ENCODE measurements at regions not wholly inside any gene's neighbourhood (a gene's known extent, or its start where the extent isn't known, plus 50 kb on each side); places are given as distances from the start of the nearest gene placed in this dataset.

DNA sequence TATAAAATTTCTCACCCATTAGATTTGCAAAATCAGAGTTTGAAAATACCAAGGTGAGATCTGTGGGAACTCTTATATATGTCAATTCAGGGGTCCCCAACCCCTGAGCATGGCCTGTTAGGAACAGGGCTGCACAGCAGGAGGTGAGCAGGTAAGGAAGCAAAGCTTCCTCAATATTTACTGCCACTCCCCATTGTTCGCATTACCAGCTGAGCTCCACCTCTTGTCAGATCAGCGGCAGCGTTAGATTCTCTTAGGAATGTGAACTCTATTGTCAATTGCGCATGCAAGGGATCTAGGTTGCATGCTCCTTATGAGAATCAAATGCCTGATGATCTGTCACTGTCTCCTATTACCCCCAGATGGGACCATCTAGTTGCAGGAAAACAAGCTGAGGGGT lies 376.6 kb downstream of the LMO4 start:
- no peak for DNase-seq (ENCODE audit: low spot score in 2 of 2)
- H3K4me3 ChIP-seq (ENCODE audit: low read depth, poor library complexity, severe bottlenecking): no peak overlapping the region
- WGBS, 2 donors: 93 to 97% methylated on average over 4 of the region's 4 CpGs
- intact Hi-C loops (cut with DNase I; ENCODE audit: low total_unique reads): no loop called here
- TF ChIP-seq POLR2A (IDR thresholded peaks at IDR 0.05): no peak
- TF ChIP-seq, protein P1, sequence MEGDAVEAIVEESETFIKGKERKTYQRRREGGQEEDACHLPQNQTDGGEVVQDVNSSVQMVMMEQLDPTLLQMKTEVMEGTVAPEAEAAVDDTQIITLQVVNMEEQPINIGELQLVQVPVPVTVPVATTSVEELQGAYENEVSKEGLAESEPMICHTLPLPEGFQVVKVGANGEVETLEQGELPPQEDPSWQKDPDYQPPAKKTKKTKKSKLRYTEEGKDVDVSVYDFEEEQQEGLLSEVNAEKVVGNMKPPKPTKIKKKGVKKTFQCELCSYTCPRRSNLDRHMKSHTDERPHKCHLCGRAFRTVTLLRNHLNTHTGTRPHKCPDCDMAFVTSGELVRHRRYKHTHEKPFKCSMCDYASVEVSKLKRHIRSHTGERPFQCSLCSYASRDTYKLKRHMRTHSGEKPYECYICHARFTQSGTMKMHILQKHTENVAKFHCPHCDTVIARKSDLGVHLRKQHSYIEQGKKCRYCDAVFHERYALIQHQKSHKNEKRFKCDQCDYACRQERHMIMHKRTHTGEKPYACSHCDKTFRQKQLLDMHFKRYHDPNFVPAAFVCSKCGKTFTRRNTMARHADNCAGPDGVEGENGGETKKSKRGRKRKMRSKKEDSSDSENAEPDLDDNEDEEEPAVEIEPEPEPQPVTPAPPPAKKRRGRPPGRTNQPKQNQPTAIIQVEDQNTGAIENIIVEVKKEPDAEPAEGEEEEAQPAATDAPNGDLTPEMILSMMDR (IDR thresholded peaks at IDR 0.05): no peak

DNA sequence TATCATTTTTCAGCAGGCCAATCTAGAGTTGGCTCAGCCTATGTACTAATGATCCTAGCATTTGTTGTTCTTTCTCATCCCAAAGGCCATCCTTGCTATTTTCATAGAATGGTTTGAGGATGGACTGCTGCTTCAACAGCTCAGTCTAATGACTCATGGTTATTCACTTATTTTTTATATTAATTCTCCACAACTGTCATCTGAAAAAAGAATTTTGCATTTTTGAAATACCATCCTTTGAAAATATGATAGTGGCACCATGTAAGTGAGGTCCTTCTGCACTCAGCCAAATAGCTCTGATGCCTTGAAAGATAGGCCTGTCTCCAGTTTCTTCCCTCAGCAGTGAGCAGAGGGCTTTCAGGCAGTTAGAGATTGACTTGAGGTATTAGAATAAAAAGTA lies 377.5 kb downstream of the LMO4 start:
- H3K4me3 ChIP-seq (ENCODE audit: low read depth, poor library complexity, severe bottlenecking): no peak overlapping the region
- TF ChIP-seq POLR2A (IDR thresholded peaks at IDR 0.05): no peak
- TF ChIP-seq, protein P1 (IDR thresholded peaks at IDR 0.05): no peak
- no peak for DNase-seq (ENCODE audit: low spot score in 2 of 2)
- intact Hi-C loops (cut with DNase I; ENCODE audit: low total_unique reads): no loop called here

DNA sequence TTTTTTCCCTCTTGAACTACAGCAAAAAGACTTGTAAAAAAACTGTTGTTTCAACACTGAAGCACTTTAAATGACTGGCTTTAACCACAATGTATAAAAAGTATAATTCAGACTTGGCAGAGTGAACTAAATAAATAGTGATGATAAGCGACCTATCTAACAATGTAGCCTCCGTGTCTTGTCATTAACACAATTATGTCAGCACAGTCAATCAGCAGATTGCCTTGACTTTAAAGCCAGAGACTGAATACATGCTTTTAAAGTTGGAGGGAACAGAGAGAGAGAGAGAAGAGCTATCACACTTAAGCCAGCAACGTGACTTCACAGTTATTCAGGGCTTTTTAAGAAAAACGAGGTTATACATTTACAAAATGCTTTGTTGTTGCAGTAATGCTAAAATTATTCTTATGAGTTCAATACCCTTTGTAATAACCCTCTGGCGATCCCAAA lies 378.1 kb downstream of the LMO4 start:
- TF ChIP-seq, protein P1 (IDR thresholded peaks at IDR 0.05): no peak
- no peak for TF ChIP-seq POLR2A (IDR thresholded peaks at IDR 0.05)

DNA sequence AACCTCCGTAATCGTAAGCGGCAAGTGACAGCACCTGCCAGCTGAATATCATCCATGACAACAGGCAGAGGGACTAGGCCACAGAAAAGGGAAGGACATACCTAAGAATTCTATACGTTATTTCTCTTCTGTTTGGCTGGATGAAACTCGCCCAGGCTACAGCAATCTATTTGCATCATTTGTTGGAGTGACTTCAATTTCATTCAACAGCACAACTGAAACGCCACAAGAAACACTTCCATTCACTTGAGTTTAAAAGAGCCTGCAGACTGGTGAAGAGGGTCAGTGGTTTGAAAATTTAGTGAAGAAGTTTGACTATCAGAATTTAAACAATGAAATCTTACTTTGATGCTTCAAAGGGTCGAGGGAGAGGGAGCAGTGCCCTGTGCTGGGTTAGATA lies 378.7 kb downstream of the LMO4 start:
- no peak overlapping the region for H3K4me3 ChIP-seq (ENCODE audit: low read depth, poor library complexity, severe bottlenecking)
- DNase-seq (ENCODE audit: low spot score in 2 of 2): no peak
- 86 to 88% methylated on average over 7 of the region's 7 CpGs for WGBS, 2 donors
- TF ChIP-seq, protein P1 (IDR thresholded peaks at IDR 0.05): no peak
- no peak for TF ChIP-seq POLR2A (IDR thresholded peaks at IDR 0.05)
- intact Hi-C loops (cut with DNase I; ENCODE audit: low total_unique reads): no loop called here

More for the DNA sequence above, 378.1 kb downstream of the LMO4 start:
- no peak for DNase-seq (ENCODE audit: low spot score in 2 of 2)
- H3K4me3 ChIP-seq (ENCODE audit: low read depth, poor library complexity, severe bottlenecking): no peak overlapping the region
- intact Hi-C loops (cut with DNase I; ENCODE audit: low total_unique reads): no loop called here
- WGBS, 2 donors: 63 to 68% methylated on average over 5 of the region's 5 CpGs

DNA sequence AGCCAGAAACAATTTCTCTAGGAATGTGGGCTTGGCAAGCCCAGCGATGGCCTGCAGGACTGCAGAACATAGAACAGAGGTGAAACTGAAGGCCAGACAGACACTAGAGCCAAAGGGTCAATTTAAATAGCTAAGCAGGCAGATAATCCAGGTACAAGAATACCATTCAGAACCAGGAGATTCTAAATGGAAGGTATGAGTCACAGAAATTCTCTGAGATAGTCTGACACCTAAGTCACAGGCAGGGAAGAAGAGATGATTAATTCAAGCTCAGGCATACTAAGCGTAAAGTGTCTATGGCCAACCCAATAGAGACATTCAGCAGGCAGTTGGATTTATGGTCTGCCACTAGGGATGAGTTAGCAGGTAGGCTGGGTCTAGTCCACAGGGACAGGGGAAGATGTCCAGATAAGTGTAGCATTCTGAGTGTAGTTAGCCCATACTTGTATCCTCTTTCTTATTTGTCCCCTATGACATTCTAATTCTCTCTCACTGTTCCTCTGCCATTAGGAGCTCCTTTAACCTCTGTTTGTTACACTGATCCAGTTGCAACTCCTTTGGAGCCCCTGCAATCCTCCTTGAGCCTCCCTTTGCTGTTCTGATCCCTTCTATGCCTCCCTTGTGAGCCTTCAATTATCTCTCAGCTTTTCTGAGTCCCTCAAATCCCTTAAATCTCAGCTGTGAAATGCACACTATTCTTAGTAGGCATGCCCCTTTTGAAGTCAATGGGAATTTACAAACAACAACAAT lies 383.8 kb downstream of the LMO4 start:
- H3K4me3 ChIP-seq (ENCODE audit: low read depth, poor library complexity, severe bottlenecking): no peak overlapping the region
- intact Hi-C loops (cut with DNase I; ENCODE audit: low total_unique reads): no loop called here
- TF ChIP-seq, protein P1 (IDR thresholded peaks at IDR 0.05): no peak
- TF ChIP-seq POLR2A (IDR thresholded peaks at IDR 0.05): no peak
- no peak for DNase-seq (ENCODE audit: low spot score in 2 of 2)
- WGBS, 2 donors: 66 to 81% methylated on average over 2 of the region's 2 CpGs

DNA sequence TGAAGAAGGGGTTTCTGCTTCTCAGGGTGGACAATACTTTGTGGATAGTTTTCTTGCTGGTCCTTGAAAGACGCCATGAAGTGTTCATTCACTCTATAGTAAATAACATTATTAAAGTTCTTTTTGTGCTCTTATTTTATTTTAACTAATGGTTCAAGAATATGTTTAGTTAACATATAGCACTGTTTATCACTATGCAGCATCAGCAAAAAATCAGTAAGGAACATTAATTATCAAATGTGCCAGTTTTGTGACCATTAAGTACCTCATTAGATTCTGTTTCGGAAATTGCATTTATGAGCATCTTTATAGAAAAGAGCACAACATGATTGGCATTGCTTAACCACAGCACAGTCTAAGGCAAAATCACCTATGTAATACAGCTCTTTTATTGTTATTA lies 385.6 kb downstream of the LMO4 start:
- 68 to 94% methylated on average over 2 of the region's 2 CpGs for WGBS, 2 donors
- no peak for DNase-seq (ENCODE audit: low spot score in 2 of 2)
- no peak overlapping the region for H3K4me3 ChIP-seq (ENCODE audit: low read depth, poor library complexity, severe bottlenecking)
- intact Hi-C loops (cut with DNase I; ENCODE audit: low total_unique reads): no loop called here
- TF ChIP-seq, protein P1 (IDR thresholded peaks at IDR 0.05): no peak
- no peak for TF ChIP-seq POLR2A (IDR thresholded peaks at IDR 0.05)

Data from lower leg skin (tissue), 4 donors.